Transverse colon (tissue), 4 donors: ENCODE measurements at regions not wholly inside any gene's neighbourhood (a gene's known extent, or its start where the extent isn't known, plus 50 kb on each side); places are given as distances from the start of the nearest gene placed in this dataset.

Source experiments
- DNase-seq: peaks from one replicate; pipeline ENCODE4 v3.0.0-alpha.2; 2019
- H3K27ac ChIP-seq, 4 donors: fragments of 200-600 bp; sonication (generic); 2 replicates each; pipeline ENCODE4 v1.5.1; 2016 to 2018; ENCODE audit warnings: inconsistent platforms in 4 of 4
- H3K27me3 ChIP-seq: fragments of 200-600 bp; sonication (generic); 2 replicates; pipeline ENCODE4 v1.5.1; 2017; ENCODE audit warnings: inconsistent platforms
- H3K36me3 ChIP-seq, 4 donors: fragments of 200-600 bp; sonication (generic); 2 replicates each; pipeline ENCODE4 v1.5.1; 2017 to 2019; ENCODE audit warnings: inconsistent platforms in 4 of 4
- H3K4me1 ChIP-seq, 4 donors: fragments of 200-600 bp; sonication (generic); 2 replicates each; pipeline ENCODE4 v1.5.1; 2017 to 2020; ENCODE audit warnings: inconsistent platforms in 4 of 4
- H3K4me3 ChIP-seq, 4 donors: fragments of 200-600 bp; sonication (generic); 1 replicate in 1 of 4; 2 replicates in 3 of 4; pipeline versions ENCODE4 v1.5.1 to v1.6.1; 2017 to 2019; ENCODE audit warnings: inconsistent platforms in 4 of 4
- H3K9me3 ChIP-seq, 2 donors: fragments of 200-600 bp; sonication (generic); 2 replicates each; pipeline ENCODE4 v1.5.1; 2017 to 2019; ENCODE audit warnings: inconsistent platforms in 2 of 2
- CTCF ChIP-seq, 5 experiments: fragments of 200-600 bp in 3 of 5; fragments of 450-650 bp in 2 of 5; sonication (generic) in 3 of 5; IDR thresholded peaks; 1 replicate in 2 of 5; 2 replicates in 3 of 5; pipeline ENCODE4 v1.5.1; 2016 to 2017; ENCODE audit warnings: antibody characterized with exemption in 5 of 5, inconsistent platforms in 3 of 5, mild to moderate bottlenecking in 2 of 5, moderate library complexity in 1 of 5
- EP300 ChIP-seq: sonication (generic); formaldehyde crosslinking; IDR thresholded peaks from one replicate; pipeline ENCODE4 v1.6.1; 2017; ENCODE audit warnings: antibody characterized with exemption, low read depth
- POLR2A ChIP-seq: fragments of 450-650 bp; IDR thresholded peaks from one replicate; pipeline ENCODE4 v1.6.1; 2016; ENCODE audit warnings: antibody characterized with exemption, mild to moderate bottlenecking, moderate library complexity
- POLR2AphosphoS5 ChIP-seq, 3 donors: sonication (generic); formaldehyde crosslinking; IDR thresholded peaks; one replicate each; pipeline ENCODE4 v1.6.1; 2016; ENCODE audit warnings: antibody characterized with exemption in 3 of 3
- WGBS, 2 donors: methylation state at CpG; one replicate each; pipeline ENCODE4 v1.1.5; 2018; ENCODE audit warnings: low coverage in 1 of 2; 5-methylcytosine and 5-hydroxymethylcytosine counted together
- in situ Hi-C, 4 donors: fragments of 200-750 bp; cut with MboI; loops; one replicate each; pipeline versions ENCODE4 v1.15.0 to v1.15.1; 2017; ENCODE audit warnings: low sequenced_read_pairs in 3 of 4, low pct_ligation_motif_present in 1 of 4, low pct_unique_long_range_greater_than_20kb in 1 of 4
- intact Hi-C: fragments of 100-400 bp; cut with DNase I; formaldehyde crosslinking; loops from one replicate; pipeline ENCODE4 v1.15.1; 2023; ENCODE audit warnings: low total_unique reads

GRCh38 chr22:44431256-44431655 is 66.8 kb downstream of the RTL6 start:
- Histone ChIP-seq H3K36me3 (no peaks in the 10 kb centered on the region), H3K4me3 (no peak overlapping the region), H3K27ac (no peak overlapping the region), H3K27me3 (no peaks in the 10 kb centered on the region), H3K4me1 (peaks cover 0 to 13% (median 0%) of the 10 kb centered on the region in 4 donors), H3K9me3 (no peaks in the 10 kb centered on the region)
- no peak for TF ChIP-seq EP300
- TF ChIP-seq CTCF (IDR thresholded peaks at IDR 0.05): no peak
- TF ChIP-seq POLR2A: no peak
- no peak for TF ChIP-seq POLR2AphosphoS5 (IDR thresholded peaks at IDR 0.05)
- intact Hi-C loops: no loop called here
- no peak for DNase-seq
- 83 to 100% methylated on average over 1 to 4 of the region's 4 CpGs for WGBS, 2 donors
- in situ Hi-C loops: no loop called here

GRCh38 chr22:44430716-44431115 is 67.3 kb downstream of the RTL6 start:
- no peak overlapping the region for H3K4me3 ChIP-seq
- TF ChIP-seq POLR2A: no peak
- H3K27ac ChIP-seq: no peak overlapping the region
- no peaks in the 10 kb centered on the region for H3K36me3 ChIP-seq
- intact Hi-C loops (no loop called here), in situ Hi-C loops (no loop called here)
- no peaks in the 10 kb centered on the region for H3K9me3 ChIP-seq
- peaks cover 0 to 13% (median 0%) of the 10 kb centered on the region in 4 donors for H3K4me1 ChIP-seq
- 91% methylated on average over 7 of the region's 7 CpGs; no CpG with 5 or more reads in 1 of the 2 donors for WGBS, 2 donors
- no peaks in the 10 kb centered on the region for H3K27me3 ChIP-seq
- no peak for DNase-seq

- WGBS, 2 donors: 85 to 86% methylated on average over 8 to 16 of the region's 16 CpGs
- Histone ChIP-seq H3K27ac (no peak overlapping the region), H3K4me3 (no peak overlapping the region), H3K4me1 (peaks cover 0 to 13% (median 0%) of the 10 kb centered on the region in 4 donors), H3K36me3 (no peaks in the 10 kb centered on the region), H3K27me3 (no peaks in the 10 kb centered on the region), H3K9me3 (no peaks in the 10 kb centered on the region)
- no peak for DNase-seq
- TF ChIP-seq EP300 (no peak), CTCF (IDR thresholded peaks at IDR 0.05) (no peak), POLR2A (no peak), POLR2AphosphoS5 (IDR thresholded peaks at IDR 0.05) (no peak)
- intact Hi-C loops: no loop called here
- in situ Hi-C loops: no loop called here
Observed at GRCh38 chr22:44429941-44430587, 68.0 kb downstream of the RTL6 start.

- Histone ChIP-seq H3K4me3 (no peak overlapping the region), H3K27ac (no peak overlapping the region), H3K36me3 (no peaks in the 10 kb centered on the region), H3K9me3 (no peaks in the 10 kb centered on the region), H3K4me1 (peaks cover 0 to 13% (median 0%) of the 10 kb centered on the region in 4 donors), H3K27me3 (no peaks in the 10 kb centered on the region)
- WGBS, 2 donors: 55 to 74% methylated on average over 3 to 11 of the region's 13 CpGs
- no peak for TF ChIP-seq POLR2AphosphoS5 (IDR thresholded peaks at IDR 0.05)
- TF ChIP-seq CTCF (IDR thresholded peaks at IDR 0.05): no peak
- no peak for TF ChIP-seq EP300
- no peak for TF ChIP-seq POLR2A
- intact Hi-C loops (no loop called here), in situ Hi-C loops (no loop called here)
- DNase-seq: no peak
Observed at GRCh38 chr22:44428941-44429830, 68.8 kb downstream of the RTL6 start.
